Progenitor cell of endocrine pancreas (in vitro differentiated cells): ENCODE measurements at regions not wholly inside any gene's neighbourhood (a gene's known extent, or its start where the extent isn't known, plus 50 kb on each side); places are given as distances from the start of the nearest gene placed in this dataset.

ENCODE experiments used
- DNase-seq: peaks from one replicate; pipeline ENCODE4 v3.0.0; 2021; ENCODE audit warnings: low spot score; ENCODE audit not compliant: unreplicated experiment
- H3K27ac Mint-ChIP-seq: 2 replicates; pipeline ENCODE4 v1.8.0; 2021; ENCODE audit warnings: mild to moderate bottlenecking, moderate library complexity, mixed read lengths
- H3K27me3 Mint-ChIP-seq: 2 replicates; pipeline ENCODE4 v1.8.0; 2021; ENCODE audit warnings: mixed read lengths
- H3K36me3 Mint-ChIP-seq: 2 replicates; pipeline ENCODE4 v1.8.0; 2022; ENCODE audit warnings: mixed read lengths; ENCODE audit not compliant: insufficient read depth
- H3K4me1 Mint-ChIP-seq: 2 replicates; pipeline ENCODE4 v1.8.0; 2021; ENCODE audit warnings: low read depth, mixed read lengths
- H3K4me3 Mint-ChIP-seq: 2 replicates; pipeline ENCODE4 v1.8.0; 2021; ENCODE audit warnings: low read depth, mild to moderate bottlenecking, moderate library complexity, mixed read lengths
- H3K9me3 Mint-ChIP-seq: 2 replicates; pipeline ENCODE4 v1.8.0; 2021; ENCODE audit warnings: low read depth, mixed read lengths
- TF ChIP-seq, protein P1 (sequence below): fragments of 200-600 bp; sonication (generic); IDR thresholded peaks from one replicate; pipeline ENCODE4 v1.5.0; 2021; ENCODE audit warnings: antibody characterized with exemption, mild to moderate bottlenecking; ENCODE audit not compliant: unreplicated experiment

DNA sequence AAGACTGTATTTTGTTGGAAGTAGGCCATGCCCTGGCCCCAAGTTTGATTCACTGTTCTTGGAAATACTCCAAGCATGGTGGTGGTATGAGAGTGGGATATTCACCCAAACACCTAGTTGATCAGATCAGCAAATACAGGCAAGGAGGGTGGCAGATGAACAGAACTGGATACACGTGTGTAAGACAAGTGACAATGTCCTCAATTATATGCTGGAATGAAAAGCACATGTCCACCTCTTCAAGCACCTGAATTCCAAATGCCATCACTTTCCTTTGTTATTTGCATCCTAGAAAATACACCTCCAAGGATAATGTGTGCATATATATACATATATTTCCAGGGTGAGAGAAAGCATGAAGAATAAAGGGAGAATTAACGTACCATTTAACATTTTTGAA, 131.8 kb upstream of the ZEB1 start:
- Mint-ChIP-seq H3K27ac (no peak overlapping the region), H3K4me1 (peaks cover 3% of the 10 kb centered on the region), H3K9me3 (no peaks in the 10 kb centered on the region), H3K36me3 (no peaks in the 10 kb centered on the region), H3K4me3 (no peak overlapping the region), H3K27me3 (no peaks in the 10 kb centered on the region)
- TF ChIP-seq, protein P1, sequence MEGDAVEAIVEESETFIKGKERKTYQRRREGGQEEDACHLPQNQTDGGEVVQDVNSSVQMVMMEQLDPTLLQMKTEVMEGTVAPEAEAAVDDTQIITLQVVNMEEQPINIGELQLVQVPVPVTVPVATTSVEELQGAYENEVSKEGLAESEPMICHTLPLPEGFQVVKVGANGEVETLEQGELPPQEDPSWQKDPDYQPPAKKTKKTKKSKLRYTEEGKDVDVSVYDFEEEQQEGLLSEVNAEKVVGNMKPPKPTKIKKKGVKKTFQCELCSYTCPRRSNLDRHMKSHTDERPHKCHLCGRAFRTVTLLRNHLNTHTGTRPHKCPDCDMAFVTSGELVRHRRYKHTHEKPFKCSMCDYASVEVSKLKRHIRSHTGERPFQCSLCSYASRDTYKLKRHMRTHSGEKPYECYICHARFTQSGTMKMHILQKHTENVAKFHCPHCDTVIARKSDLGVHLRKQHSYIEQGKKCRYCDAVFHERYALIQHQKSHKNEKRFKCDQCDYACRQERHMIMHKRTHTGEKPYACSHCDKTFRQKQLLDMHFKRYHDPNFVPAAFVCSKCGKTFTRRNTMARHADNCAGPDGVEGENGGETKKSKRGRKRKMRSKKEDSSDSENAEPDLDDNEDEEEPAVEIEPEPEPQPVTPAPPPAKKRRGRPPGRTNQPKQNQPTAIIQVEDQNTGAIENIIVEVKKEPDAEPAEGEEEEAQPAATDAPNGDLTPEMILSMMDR = no peak
- DNase-seq = no peak

DNA sequence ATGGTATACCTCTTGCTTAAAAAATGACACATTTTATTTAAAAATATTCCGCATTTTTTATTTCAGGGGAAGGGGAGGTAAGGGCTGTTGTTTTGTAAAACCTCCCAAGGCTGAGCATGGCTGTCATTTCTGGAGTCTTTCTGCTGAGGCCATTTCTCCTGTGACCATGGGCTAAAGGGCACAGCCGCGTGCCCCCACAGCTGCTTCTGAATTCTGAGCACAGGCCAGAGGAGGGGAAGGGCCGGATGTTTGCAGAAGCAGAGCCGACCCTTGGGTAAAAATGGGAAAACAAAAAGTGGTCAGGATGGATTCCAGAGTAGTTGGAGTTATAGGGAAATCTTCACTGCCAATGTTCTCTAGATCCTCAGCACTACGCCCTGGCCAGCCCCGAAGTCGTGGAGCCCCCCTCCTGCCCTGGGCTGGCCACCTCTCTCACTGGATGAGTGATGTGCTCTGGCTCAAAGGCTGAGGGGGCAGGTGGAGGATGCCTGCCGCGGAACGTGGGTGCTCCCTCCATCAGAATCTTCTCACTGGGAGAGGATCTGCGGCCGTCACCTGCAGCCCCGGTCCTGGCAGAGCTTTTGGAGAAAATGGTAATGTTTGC, 131.3 kb upstream of the ZEB1 start:
- Mint-ChIP-seq H3K27me3 (no peaks in the 10 kb centered on the region), H3K4me1 (peaks cover 3% of the 10 kb centered on the region), H3K27ac (no peak overlapping the region), H3K4me3 (no peak overlapping the region), H3K9me3 (no peaks in the 10 kb centered on the region), H3K36me3 (no peaks in the 10 kb centered on the region)
- TF ChIP-seq, protein P1 = no peak
- no peak for DNase-seq

DNA sequence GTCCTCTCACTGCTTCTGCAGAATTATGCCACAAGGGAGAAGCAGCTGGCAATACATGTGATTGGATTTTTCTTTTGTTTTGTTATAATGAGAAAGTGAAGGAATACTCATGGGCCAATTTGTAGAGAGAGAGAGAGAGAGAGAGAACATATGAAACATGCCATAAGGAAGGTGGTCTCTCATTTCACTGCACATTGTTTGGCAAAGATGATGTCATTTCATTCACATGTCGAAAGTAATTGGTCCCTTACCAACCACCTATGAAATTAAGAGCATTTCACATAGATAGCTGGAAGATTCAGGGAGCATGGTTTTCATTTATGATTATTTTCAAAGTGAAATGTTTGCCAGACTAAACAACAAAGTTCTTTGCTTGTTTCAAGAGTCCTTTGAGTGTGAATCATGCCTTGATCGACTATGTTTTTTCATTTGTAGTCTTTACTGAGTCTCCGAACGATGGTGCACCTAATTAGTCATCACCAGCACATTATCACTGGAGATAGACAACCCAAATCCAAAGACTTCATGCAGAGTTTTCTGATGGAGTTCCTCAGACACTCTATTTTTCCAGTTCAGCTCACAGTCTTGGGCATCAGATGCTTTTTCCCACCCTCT, 130.1 kb upstream of the ZEB1 start:
- Mint-ChIP-seq H3K4me1 (peaks cover 3% of the 10 kb centered on the region), H3K4me3 (no peak overlapping the region), H3K27me3 (no peaks in the 10 kb centered on the region), H3K36me3 (no peaks in the 10 kb centered on the region), H3K27ac (no peak overlapping the region), H3K9me3 (no peaks in the 10 kb centered on the region)
- DNase-seq = no peak
- TF ChIP-seq, protein P1 = no peak

DNA sequence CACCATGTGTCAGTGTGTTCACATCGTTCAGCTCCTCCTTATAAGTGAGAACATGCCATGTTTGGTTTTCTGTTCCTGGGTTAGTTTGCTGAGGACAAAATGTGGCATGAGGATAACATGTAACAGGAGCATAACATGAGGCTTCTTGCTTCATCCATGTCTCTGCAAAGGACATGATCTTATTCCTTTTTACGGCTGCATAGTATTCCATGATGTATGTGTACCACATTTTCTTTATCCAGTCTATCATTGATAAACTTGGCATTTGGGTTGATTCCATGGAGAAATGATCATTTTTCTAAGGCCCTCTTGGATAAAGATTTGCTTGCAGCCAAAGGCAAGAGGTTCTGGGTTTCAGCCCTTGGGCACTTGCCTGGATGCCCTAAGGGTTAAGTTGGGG, 128.5 kb upstream of the ZEB1 start:
- H3K4me1 Mint-ChIP-seq = peaks cover 3% of the 10 kb centered on the region
- no peaks in the 10 kb centered on the region for H3K36me3 Mint-ChIP-seq
- DNase-seq = no peak
- no peaks in the 10 kb centered on the region for H3K27me3 Mint-ChIP-seq
- TF ChIP-seq, protein P1 = no peak
- H3K4me3 Mint-ChIP-seq = no peak overlapping the region
- H3K9me3 Mint-ChIP-seq = no peaks in the 10 kb centered on the region
- H3K27ac Mint-ChIP-seq = no peak overlapping the region

DNA sequence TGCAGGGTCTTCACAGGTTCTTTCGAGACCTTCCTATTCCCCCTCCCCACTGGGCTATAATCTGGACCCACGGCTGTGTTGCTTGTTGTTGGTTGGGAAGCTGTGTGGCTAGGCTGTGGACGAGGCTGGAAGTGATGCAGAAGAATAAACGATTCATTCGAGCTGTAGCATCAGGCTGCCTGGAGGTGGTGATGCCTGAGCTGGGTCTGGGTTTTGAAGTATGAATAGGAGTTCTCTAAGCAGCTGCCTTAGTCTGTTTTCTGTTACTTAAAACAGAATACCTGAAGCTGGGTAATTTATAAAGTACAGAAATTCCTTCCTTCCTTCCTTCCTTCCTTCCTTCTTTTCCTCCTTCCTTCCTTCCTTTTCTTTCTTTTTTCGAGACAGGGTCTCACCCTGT, 126.5 kb upstream of the ZEB1 start:
- no peaks in the 10 kb centered on the region for H3K9me3 Mint-ChIP-seq
- no peaks in the 10 kb centered on the region for H3K27me3 Mint-ChIP-seq
- H3K36me3 Mint-ChIP-seq = no peaks in the 10 kb centered on the region
- no peak for DNase-seq
- no peaks in the 10 kb centered on the region for H3K4me1 Mint-ChIP-seq
- TF ChIP-seq, protein P1 = no peak
- H3K4me3 Mint-ChIP-seq = no peak overlapping the region
- no peak overlapping the region for H3K27ac Mint-ChIP-seq
